ENCODE measurements at regions not wholly inside any gene's neighbourhood (a gene's known extent, or its start where the extent isn't known, plus 50 kb on each side); places are given as distances from the start of the nearest gene placed in this dataset.

GRCh38 chr17:36673637-36674277 lies 72.4 kb downstream of the MRM1 start:
- TF ChIP-seq CTCF (IDR thresholded peaks at IDR 0.05): no peak
- no peak for TF ChIP-seq EP300 (IDR thresholded peaks at IDR 0.05)
- no peak for TF ChIP-seq POLR2A (IDR thresholded peaks at IDR 0.05)

Measured in tibial nerve (tissue), 4 donors.